ENCODE measurements at regions not wholly inside any gene's neighbourhood (a gene's known extent, or its start where the extent isn't known, plus 50 kb on each side); places are given as distances from the start of the nearest gene placed in this dataset.

GRCh38 chr10:108615576-108616320 is 1307.6 kb downstream of the XPNPEP1 start:
- no peaks in the 10 kb centered on the region for H3K36me3 Mint-ChIP-seq

GRCh38 chr10:108612485-108612884 is 1310.8 kb downstream of the XPNPEP1 start:
- POLR2A ChIA-PET = no interaction called here
- ATAC-seq = no peak
- TF ChIP-seq CREB1 (CRISPR knock-in tag; IDR thresholded peaks at IDR 0.05) (no peak), ATF2 (CRISPR knock-in tag; IDR thresholded peaks at IDR 0.05; ENCODE audit: borderline replicate concordance, low read depth) (no peak), CDX4 (CRISPR knock-in tag; IDR thresholded peaks at IDR 0.05; ENCODE audit: borderline replicate concordance) (no peak), IRF1 (CRISPR knock-in tag; IDR thresholded peaks at IDR 0.05) (no peak), FOXK1 (CRISPR knock-in tag; IDR thresholded peaks at IDR 0.05) (no peak), HMGA2 (CRISPR knock-in tag; IDR thresholded peaks at IDR 0.05) (no peak), NR1H2 (CRISPR knock-in tag; IDR thresholded peaks at IDR 0.05) (no peak), ZSCAN18 (CRISPR knock-in tag; IDR thresholded peaks at IDR 0.05) (no peak), CBFB (CRISPR knock-in tag; IDR thresholded peaks at IDR 0.05; ENCODE audit: low read depth) (no peak)
- CTCF ChIA-PET = no interaction called here
- Mint-ChIP-seq H3K9me3 (peaks cover 5% of the 10 kb centered on the region; the same call in 1 of the 2 replicates), H3K4me1 (no peaks in the 10 kb centered on the region), H3K36me3 (no peaks in the 10 kb centered on the region), H3K4me3 (no peak overlapping the region), H3K27ac (no peak overlapping the region), H3K27me3 (ENCODE audit: low read depth) (peaks cover 27% of the 10 kb centered on the region)
- no peak for DNase-seq (ENCODE audit: low spot score)

More at GRCh38 chr10:108615576-108616320, 1307.6 kb downstream of the XPNPEP1 start:
- POLR2A ChIA-PET = no interaction called here
- no peaks in the 10 kb centered on the region for H3K4me1 Mint-ChIP-seq
- CTCF ChIA-PET = no interaction called here
- no peak for ATAC-seq
- no peak overlapping the region for H3K4me3 Mint-ChIP-seq
- H3K9me3 Mint-ChIP-seq = no peaks in the 10 kb centered on the region
- H3K27me3 Mint-ChIP-seq (ENCODE audit: low read depth) = peaks cover 8% of the 10 kb centered on the region; the same call in 1 of the 2 replicates
- H3K27ac Mint-ChIP-seq = no peak overlapping the region
- TF ChIP-seq IRF1 (CRISPR knock-in tag; IDR thresholded peaks at IDR 0.05) (no peak), SMAD4 (CRISPR knock-in tag; IDR thresholded peaks at IDR 0.05) (no peak), ZNF138 (CRISPR knock-in tag; conservative IDR thresholded peaks at IDR 0.05) (no peak), ZNF396 (CRISPR knock-in tag; IDR thresholded peaks at IDR 0.05; ENCODE audit: borderline replicate concordance) (no peak), NFATC4 (CRISPR knock-in tag; IDR thresholded peaks at IDR 0.05) (no peak), TP53 (CRISPR knock-in tag; IDR thresholded peaks at IDR 0.05) (no peak), JUN (CRISPR knock-in tag; IDR thresholded peaks at IDR 0.05) (no peak), OVOL2 (CRISPR knock-in tag; IDR thresholded peaks at IDR 0.05; ENCODE audit: borderline replicate concordance) (no peak), ZNF423 (CRISPR knock-in tag; IDR thresholded peaks at IDR 0.05) (no peak), E2F1 (CRISPR knock-in tag; IDR thresholded peaks at IDR 0.05) (no peak), FOXK1 (CRISPR knock-in tag; IDR thresholded peaks at IDR 0.05) (no peak), TEAD4 (CRISPR knock-in tag; IDR thresholded peaks at IDR 0.05) (no peak), USF2 (CRISPR knock-in tag; IDR thresholded peaks at IDR 0.05) (no peak), ESRRA (CRISPR knock-in tag; IDR thresholded peaks at IDR 0.05; ENCODE audit: borderline replicate concordance) (no peak)
- no peak for DNase-seq (ENCODE audit: low spot score)

All from WTC11 (cell line).